HG02759 (cell line): ENCODE measurements at regions not wholly inside any gene's neighbourhood (a gene's known extent, or its start where the extent isn't known, plus 50 kb on each side); places are given as distances from the start of the nearest gene placed in this dataset.

Experiments
- ATAC-seq: cut with Tn5 transposase; IDR thresholded peaks from one replicate; pipeline ENCODE4 v1.9.1; 2021; ENCODE audit warnings: mild to moderate bottlenecking, moderate library complexity; ENCODE audit not compliant: unreplicated experiment

DNA sequence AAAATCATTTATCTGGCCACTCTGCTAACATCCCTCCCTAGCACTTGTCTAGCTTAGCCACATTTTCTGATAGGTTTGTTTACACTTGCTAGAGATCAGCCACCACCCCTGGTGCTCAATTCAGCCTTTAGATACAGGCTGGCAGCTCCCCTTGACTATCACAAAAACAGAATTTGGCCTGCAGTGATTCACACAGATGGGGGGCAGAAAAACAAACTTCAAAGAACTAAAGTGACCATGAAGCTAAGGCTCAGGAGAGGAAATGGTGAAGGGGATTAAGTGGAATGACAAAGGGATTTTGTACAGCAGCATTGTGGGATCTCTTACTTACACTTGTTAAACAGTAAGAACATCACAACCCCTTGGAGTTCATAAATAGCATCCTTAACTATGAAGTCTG, 1718.0 kb upstream of the PCDH7 start:
- ATAC-seq = no peak

DNA sequence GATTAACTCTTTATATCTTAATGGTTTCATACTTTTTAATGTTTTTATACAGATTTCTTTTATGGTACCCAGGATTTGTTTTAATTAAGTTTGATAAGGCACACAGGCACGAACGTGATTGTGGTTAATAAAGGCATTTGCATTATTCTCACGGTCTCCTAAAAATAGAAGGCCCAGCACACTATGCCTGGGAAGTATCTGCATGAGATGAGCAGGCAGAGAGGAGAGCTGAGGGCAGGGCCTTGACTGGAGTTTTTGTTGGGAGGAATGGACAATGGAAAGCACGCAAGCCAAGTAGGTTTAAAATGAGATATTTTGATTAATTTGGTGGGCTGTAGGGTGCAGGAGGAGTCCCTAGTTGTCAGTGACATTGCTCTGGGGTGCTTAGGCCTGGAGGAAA, 1714.3 kb upstream of the PCDH7 start:
- ATAC-seq = no peak

GRCh38 chr4:29009908-29010307, 1710.3 kb upstream of the PCDH7 start:
- ATAC-seq = no peak

DNA sequence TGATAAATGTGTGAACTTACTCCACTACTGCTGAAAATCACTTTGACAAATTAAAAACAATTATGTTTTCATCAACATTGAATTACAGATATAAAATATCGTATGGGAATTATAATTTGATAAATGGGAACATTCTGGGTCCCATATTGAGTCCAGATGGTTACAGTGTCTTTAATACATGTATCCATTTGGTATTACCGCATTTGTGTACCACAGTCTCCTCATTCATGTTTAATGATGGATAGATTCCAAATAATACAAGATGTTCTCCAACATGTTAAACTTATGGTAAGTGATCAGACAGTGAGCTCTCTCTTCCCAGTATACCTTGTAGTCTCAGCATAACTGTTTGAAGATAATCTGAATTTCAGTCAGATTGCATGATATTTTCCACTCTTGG, 1706.8 kb upstream of the PCDH7 start:
- no peak for ATAC-seq

GRCh38 chr4:29014555-29014954, 1705.6 kb upstream of the PCDH7 start:
- no peak for ATAC-seq

DNA sequence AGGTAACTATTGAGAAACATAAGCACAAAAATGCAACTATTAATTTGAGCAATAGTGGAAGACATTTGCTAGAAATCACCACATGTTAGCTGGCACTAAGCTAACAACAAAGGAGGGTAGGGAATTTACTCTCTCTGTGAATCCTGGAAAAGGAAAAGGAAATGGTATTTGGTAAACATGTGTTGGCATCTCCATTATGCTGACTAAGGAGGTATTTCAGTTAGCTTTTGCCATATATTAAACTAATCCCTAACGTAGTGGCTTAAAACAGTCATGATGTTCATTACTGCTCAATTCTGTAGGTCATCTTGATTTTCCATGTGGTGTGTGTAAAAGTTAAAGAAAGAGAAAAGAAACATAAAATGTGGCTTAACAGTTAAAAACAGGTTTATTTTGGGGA, 1686.5 kb upstream of the PCDH7 start:
- no peak for ATAC-seq

DNA sequence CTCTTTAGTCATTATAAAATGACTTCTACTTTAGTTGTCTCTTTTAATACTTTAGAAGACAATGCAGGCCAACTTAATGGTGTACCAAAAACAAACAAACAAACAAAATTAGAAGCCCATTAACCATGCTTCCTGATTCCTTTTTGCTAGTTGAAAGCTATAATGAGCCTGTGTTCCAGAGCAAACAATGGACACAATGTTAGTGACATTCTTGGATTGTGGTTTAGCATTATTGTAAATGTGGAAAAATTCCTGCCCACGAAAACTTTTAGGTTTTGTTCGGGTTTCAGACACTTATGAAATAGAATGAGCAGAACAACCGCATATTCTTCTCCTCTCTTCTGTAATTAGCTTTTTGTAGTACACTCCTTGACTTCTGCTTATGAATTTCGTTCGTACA, 1682.7 kb upstream of the PCDH7 start:
- no peak for ATAC-seq

DNA sequence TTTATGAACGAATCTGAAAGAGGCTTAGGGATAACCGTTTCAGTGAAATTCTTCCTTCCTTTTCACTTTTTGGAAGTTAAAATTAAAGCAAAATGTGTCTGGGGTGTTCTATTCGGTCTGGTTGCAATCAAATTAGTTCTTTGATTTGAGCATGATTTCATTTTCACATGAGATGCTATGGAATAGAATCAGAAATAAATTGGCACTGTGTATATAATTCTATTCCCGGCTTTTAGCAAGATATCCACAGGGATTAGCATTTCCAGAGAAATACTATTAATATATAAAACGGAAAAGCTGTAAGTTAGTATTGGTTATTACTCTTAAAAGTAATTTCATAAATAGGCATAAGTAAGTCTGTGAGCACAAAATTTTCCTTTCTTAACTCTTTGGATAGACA, 1676.8 kb upstream of the PCDH7 start:
- no peak for ATAC-seq

DNA sequence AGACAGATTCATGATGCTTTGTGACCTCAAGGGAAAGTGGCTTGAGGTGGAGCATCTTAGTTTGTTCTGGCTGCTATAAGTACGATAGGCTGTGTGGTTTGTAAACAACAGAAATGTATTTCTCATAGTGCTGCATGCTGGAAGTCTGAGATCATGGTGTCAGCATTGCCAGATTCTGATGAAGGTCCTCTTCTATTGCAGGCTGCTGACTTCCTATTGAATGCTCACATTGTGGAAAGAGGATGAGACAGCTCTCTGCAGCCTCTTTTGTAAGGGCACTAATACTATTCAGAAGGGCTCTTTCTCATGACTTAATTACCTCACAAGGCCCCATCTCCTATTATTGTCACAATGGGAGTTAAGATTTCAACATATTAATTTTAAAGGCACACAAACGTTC, 1674.0 kb upstream of the PCDH7 start:
- no peak for ATAC-seq

DNA sequence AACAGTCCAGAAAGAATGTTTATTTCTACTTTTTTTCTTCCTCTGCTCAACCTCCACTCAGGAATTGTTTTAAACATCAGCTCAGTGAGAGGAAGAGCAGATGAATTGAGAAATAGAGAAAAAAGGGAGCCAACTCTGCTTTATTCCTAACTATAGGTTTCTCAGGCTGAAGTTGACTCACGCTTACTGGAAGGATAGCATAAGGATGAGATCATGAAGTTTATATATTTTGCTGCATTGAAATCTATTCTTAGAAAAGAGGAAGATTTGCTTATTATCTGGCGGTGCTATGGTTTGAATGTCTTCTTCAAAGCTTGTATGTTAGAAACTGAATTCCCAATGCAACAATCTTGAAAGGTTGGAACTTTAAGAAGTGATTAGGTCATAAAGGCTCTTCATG, 1673.4 kb upstream of the PCDH7 start:
- no peak for ATAC-seq

DNA sequence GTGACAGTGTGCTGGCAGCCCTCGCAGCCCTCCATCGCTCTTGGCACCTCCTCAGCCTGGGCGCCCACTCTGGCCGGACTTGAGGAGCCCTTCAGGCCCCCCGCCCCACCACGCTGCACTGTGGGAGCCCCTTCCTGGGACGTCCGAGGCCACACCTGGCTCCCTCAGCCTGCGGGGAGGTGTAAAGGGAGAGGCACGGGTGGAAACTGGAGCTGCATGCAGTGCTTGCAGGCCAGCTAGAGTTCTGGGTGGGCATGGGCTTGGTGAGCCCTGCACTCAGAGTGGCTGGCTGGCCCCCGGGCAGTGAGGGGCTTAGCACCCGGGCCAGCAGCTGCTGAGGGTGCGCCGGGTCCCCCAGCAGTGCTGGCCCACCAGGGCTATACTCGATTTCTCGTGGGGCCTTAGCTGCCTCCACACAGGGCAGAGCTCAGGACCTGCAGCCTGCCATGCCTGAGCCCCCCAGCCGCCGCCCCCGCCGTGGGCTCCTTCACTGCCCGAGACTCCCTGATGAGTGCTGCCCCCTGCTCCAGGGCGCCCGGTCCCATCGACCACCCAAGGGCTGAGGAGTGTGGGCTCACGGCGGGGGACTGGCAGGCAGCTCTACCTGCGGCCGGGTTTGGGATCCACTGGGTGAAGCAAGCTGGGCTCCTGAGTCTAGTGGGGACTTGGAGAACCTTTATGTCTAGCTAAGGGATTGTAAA, 1672.7 kb upstream of the PCDH7 start:
- ATAC-seq = no peak

DNA sequence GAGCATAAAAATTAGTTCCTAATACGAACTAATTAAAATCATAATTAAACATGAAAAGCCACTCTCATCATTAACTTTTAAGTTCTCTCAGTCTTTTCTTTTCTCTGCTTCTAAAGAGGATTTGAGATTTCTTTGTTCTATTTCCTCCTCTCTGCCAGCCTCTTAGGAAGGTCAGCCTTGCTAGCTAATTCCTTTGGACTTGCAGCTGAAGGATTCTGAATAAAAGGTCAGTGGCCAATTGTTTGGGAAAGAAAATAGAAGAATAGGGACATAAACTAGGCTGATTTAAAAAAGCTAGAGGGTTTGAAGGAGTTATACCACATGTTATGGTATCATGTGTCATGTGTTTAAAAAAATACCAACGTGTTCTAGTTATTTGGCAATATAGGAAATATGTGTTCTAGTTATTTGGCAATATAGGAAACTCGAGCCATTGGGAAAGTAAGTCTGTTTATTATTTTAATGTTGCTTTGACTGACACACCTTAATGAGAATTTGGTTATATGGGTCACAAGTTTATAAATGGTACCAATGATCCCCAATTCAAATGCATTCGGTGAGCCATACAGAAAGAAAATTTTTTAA, 1668.7 kb upstream of the PCDH7 start:
- ATAC-seq = no peak

DNA sequence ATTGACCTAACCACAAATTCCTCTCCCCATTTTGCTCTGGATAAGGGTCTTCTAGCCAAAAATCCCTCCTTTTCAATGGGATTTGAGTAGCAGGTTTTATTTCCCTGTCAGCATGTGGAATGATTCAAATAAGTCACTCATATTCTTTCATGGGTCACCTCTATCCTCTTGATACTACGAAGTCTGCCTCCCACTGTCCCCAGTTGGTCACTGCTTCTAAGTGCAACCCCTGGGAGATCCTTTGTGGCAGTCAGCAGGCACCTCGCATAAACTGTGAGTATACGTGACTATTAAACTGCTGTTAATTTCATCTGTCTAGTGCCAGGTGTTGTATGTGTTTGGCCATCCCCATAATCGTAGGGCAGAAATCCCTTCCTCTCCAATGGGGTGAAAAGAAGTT, 1667.9 kb upstream of the PCDH7 start:
- no peak for ATAC-seq

DNA sequence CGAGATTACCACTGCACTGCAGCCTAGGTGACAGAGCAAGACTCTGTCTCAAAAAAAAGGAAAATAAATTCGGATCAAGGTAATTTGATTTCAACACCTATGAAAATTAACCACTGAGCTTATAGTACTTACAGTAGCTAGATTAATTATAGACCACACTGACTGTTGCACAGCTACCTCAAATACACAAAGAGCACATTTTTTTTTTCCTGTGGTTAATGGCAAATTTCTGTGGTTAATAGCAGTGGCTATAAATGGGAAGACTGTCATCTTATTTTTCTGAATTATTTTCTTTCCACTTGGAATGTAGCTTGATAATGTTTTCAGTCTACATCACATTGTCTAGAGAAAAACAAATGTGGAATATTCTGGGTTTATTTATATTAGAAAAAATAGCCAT, 1661.6 kb upstream of the PCDH7 start:
- no peak for ATAC-seq

GRCh38 chr4:29066861-29067260, 1653.3 kb upstream of the PCDH7 start:
- ATAC-seq = no peak

DNA sequence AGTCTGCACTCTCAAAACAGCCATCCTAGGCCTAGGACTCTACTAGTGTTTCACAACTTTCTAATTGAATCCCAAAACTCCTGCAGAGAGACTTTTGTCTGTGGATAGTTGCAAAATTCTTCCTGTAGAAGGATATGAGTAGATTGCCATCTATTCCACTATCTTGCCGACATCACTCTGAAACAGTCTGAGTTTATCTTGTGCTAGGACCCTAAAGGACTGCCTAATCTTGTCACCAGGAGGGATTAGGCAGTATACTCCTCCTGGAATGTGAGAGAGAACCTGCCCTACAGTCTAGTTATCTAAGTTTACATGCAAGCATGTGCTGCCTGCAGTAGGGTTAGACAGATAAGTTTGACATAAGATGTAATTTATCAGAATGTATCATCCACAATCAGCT, 1646.6 kb upstream of the PCDH7 start:
- ATAC-seq = no peak

GRCh38 chr4:29075366-29075765, 1644.8 kb upstream of the PCDH7 start:
- ATAC-seq = no peak

DNA sequence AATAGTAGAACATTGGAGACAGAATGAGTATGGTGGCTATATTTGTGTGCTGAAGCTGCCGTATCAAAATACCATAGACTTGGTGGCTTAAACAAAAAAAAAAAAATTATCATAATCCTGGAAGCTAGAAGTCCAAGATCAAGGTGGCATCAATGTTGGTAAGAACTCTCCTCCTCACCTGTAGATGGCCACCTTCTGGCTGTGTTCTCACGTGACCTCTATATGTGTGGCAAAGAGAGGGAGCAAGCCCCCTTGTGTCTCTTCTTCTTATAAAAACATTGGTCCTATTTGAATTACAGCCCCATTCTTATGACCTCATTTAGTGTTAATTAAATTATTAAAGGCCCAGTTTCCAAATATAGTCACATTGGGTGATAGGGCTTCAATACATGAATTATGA, 1640.9 kb upstream of the PCDH7 start:
- ATAC-seq = no peak

GRCh38 chr4:29081234-29081955, 1638.8 kb upstream of the PCDH7 start:
- ATAC-seq = no peak

DNA sequence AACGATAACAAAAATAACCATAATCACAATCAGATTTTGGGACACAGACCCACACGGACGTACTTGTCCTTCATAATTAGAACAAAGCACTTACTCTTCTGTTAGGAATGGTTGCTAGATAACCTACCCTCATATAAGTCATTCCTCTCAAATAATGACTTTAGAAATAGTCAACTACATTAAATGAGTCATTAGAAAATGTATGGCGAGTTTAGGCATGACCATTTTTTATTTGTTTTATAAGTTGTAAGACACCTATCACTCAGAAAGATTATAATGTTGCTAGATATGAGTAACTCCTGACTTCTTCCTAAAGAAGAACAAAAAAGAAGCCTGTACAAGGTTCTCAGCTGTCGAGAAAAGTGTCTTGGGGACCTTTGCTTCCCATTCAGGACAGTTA, 1637.5 kb upstream of the PCDH7 start:
- no peak for ATAC-seq

DNA sequence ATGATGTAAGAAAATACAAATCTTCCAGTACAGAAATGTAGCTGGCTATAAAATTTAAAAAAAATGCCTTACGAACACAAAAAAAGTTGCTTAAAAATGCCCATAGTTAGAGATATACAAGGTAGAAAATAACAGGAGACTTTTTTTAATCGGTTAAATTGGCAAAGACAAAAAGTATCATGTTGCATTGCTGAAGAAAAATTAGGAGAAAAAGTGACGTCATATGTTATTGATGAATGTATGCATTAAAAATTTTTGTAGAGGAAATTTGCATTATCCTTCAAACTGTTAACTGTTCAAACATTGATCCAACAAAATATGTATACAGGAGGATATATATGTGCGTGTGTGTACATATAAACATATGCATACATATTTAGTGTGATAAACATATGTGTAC, 1634.4 kb upstream of the PCDH7 start:
- ATAC-seq = no peak

- ATAC-seq = no peak
These were observed 1615.5 kb upstream of the PCDH7 start for GRCh38 chr4:29104694-29105093.
